HEK293 (cell line): ENCODE measurements at regions not wholly inside any gene's neighbourhood (a gene's known extent, or its start where the extent isn't known, plus 50 kb on each side); places are given as distances from the start of the nearest gene placed in this dataset.
"Not testable (repeated sequence)": the region's sequence is repeated elsewhere in the genome, so short reads cannot be mapped to it uniquely, and the experiment has no call there.

Experiments
- CTCF ChIP-seq: fragments of 450-650 bp; formaldehyde crosslinking; IDR thresholded peaks from 2 replicates; pipeline ENCODE4 v1.5.1; 2016; ENCODE audit warnings: missing biosample characterization, missing genetic modification characterization
- GFI1B ChIP-seq: fragments of 450-650 bp; formaldehyde crosslinking; IDR thresholded peaks from 2 replicates; pipeline ENCODE4 v1.5.1; 2016; ENCODE audit warnings: missing biosample characterization, missing genetic modification characterization
- YY1 ChIP-seq: fragments of 450-650 bp; formaldehyde crosslinking; IDR thresholded peaks from 2 replicates; pipeline ENCODE4 v1.5.1; 2018; ENCODE audit warnings: missing biosample characterization, missing genetic modification characterization
- ZNF184 ChIP-seq: fragments of 450-650 bp; IDR thresholded peaks from 2 replicates; pipeline ENCODE4 v1.5.1; 2018; ENCODE audit warnings: missing biosample characterization, mild to moderate bottlenecking, missing genetic modification characterization
- ZNF843 ChIP-seq: fragments of 450-650 bp; formaldehyde crosslinking; IDR thresholded peaks from 2 replicates; pipeline ENCODE4 v1.5.1; 2016; ENCODE audit warnings: missing biosample characterization, missing genetic modification characterization

GRCh38 chr6:146987938-146988337, 216.3 kb upstream of the STXBP5 start:
- TF ChIP-seq YY1 (tag by site-specific recombination); ZNF184 (tag by site-specific recombination); ZNF843 (tag by site-specific recombination); GFI1B; CTCF (tag by site-specific recombination): not testable (repeated sequence)
